Right forelimb (tissue), 1 donor: ENCODE measurements at regions not wholly inside any gene's neighbourhood (a gene's known extent, or its start where the extent isn't known, plus 50 kb on each side); places are given as distances from the start of the nearest gene placed in this dataset.

Experiments used
- DNase-seq: peaks from one replicate; pipeline ENCODE4 v3.0.0-alpha.2; 2018

GRCh38 chr6:74875193-74875592 is 330.7 kb downstream of the COL12A1 start:
- no peak for DNase-seq

- DNase-seq, result no peak
Measured at GRCh38 chr6:74872754-74873476, 332.9 kb downstream of the COL12A1 start.

GRCh38 chr6:74871757-74872156 is 334.1 kb downstream of the COL12A1 start:
- no peak for DNase-seq

GRCh38 chr6:74870403-74870802 is 335.4 kb downstream of the COL12A1 start:
- DNase-seq, result no peak

- no peak for DNase-seq
Measured at GRCh38 chr6:74867291-74867690, 338.6 kb downstream of the COL12A1 start.

GRCh38 chr6:74863968-74864367 is 341.9 kb downstream of the COL12A1 start:
- DNase-seq, result no peak

GRCh38 chr6:74860456-74860855 is 345.4 kb downstream of the COL12A1 start:
- no peak for DNase-seq

- DNase-seq, result no peak
Measured at GRCh38 chr6:74857157-74857556, 348.7 kb downstream of the COL12A1 start.

GRCh38 chr6:74853991-74854390 is 351.9 kb downstream of the COL12A1 start:
- DNase-seq, result no peak

GRCh38 chr6:74851596-74851995 is 354.3 kb downstream of the COL12A1 start:
- no peak for DNase-seq

- DNase-seq, result no peak
Measured at GRCh38 chr6:74840953-74841352, 364.9 kb downstream of the COL12A1 start.

GRCh38 chr6:74834967-74835366 is 370.9 kb downstream of the COL12A1 start:
- DNase-seq, result no peak

- DNase-seq, result no peak
Measured at GRCh38 chr6:74826263-74826662, 379.6 kb downstream of the COL12A1 start.

- no peak for DNase-seq
Measured at GRCh38 chr6:74814440-74814839, 391.4 kb downstream of the COL12A1 start.

- no peak for DNase-seq
Measured at GRCh38 chr6:74807674-74808073, 398.2 kb downstream of the COL12A1 start.

- no peak for DNase-seq
Measured at GRCh38 chr6:74805916-74806696, 399.7 kb downstream of the COL12A1 start.

- no peak for DNase-seq
Measured at GRCh38 chr6:74798302-74798701, 407.6 kb downstream of the COL12A1 start.

- no peak for DNase-seq
Measured at GRCh38 chr6:74785236-74785635, 420.6 kb downstream of the COL12A1 start.

- no peak for DNase-seq
Measured at GRCh38 chr6:74782346-74782745, 423.5 kb downstream of the COL12A1 start.

- no peak for DNase-seq
Measured at GRCh38 chr6:74780831-74781230, 425.0 kb downstream of the COL12A1 start.

- no peak for DNase-seq
Measured at GRCh38 chr6:74768738-74769137, 437.1 kb downstream of the COL12A1 start.

- no peak for DNase-seq
Measured at GRCh38 chr6:74768120-74768519, 437.7 kb downstream of the COL12A1 start.

- DNase-seq, result no peak
Measured at GRCh38 chr6:74765486-74765885, 440.4 kb downstream of the COL12A1 start.

GRCh38 chr6:74764486-74764885 is 441.4 kb downstream of the COL12A1 start:
- no peak for DNase-seq
